Panc1 (cell line): ENCODE measurements at regions not wholly inside any gene's neighbourhood (a gene's known extent, or its start where the extent isn't known, plus 50 kb on each side); places are given as distances from the start of the nearest gene placed in this dataset.

Experiments
- ATAC-seq: fragments of 200-7000 bp; cut with Tn5 transposase; 2 replicates; pipeline ENCODE4 v1.9.1; 2020; ENCODE audit warnings: mild to moderate bottlenecking, moderate library complexity
- BruUV-seq: library from RNA; stranded (reverse); fragments of 400-500 nt; replicated peaks from 2 replicates; lab custom pipeline; 2021; lab: Mats Ljungman, UMichigan
- CTCF ChIA-PET: fragments of 300-600 bp; sonication (Branson Sonifier 250); formaldehyde crosslinking; loops from one replicate; lab custom pipeline; 2022; ENCODE audit warnings: antibody characterized with exemption; lab: Charles Lee
- POLR2A ChIA-PET: fragments of 300-600 bp; sonication (Branson Sonifier 250); formaldehyde crosslinking; loops from one replicate; lab custom pipeline; 2022; ENCODE audit warnings: antibody characterized with exemption; lab: Charles Lee
- DNase-seq: peaks from one replicate; pipeline ENCODE4 v3.0.0-alpha.2; 2010; ENCODE audit warnings: low read depth, low spot score
- H3K27ac ChIP-seq: 2 replicates; pipeline ENCODE4 v1.5.1; 2011; ENCODE audit warnings: mild to moderate bottlenecking, low read length, inconsistent platforms
- H3K27me3 ChIP-seq: fragments of 200-500 bp; sonication (Bioruptor generic); 2 replicates; pipeline ENCODE4 v1.6.0; 2014; ENCODE audit warnings: low read length, inconsistent platforms; ENCODE audit not compliant: control insufficient read depth, insufficient read depth
- H3K36me3 ChIP-seq: fragments of 200-500 bp; sonication (Bioruptor generic); 2 replicates; pipeline ENCODE4 v1.5.1; 2014; ENCODE audit warnings: inconsistent platforms, mild to moderate bottlenecking, low read length, moderate library complexity; ENCODE audit not compliant: control insufficient read depth, insufficient read depth
- H3K4me1 ChIP-seq: 2 replicates; pipeline ENCODE4 v1.5.1; 2011; ENCODE audit warnings: inconsistent platforms, mild to moderate bottlenecking, low read length, moderate library complexity; ENCODE audit not compliant: control insufficient read depth, insufficient read depth
- H3K4me3 ChIP-seq, 2 experiments: 2 replicates each; pipeline ENCODE4 v1.5.1; 2011 to 2012; ENCODE audit warnings: low read depth in 2 of 2, low read length in 2 of 2, mild to moderate bottlenecking in 2 of 2, inconsistent platforms in 1 of 2, moderate library complexity in 1 of 2
- H3K9me3 ChIP-seq: fragments of 200-500 bp; sonication (Bioruptor generic); 2 replicates; pipeline ENCODE4 v1.5.1; 2014; ENCODE audit warnings: low read depth, mild to moderate bottlenecking, inconsistent platforms, low read length, moderate library complexity; ENCODE audit not compliant: control insufficient read depth, insufficient read depth
- CTCF ChIP-seq: fragments of 450-650 bp; IDR thresholded peaks from 2 replicates; pipeline ENCODE4 v1.5.1; 2017; ENCODE audit warnings: mild to moderate bottlenecking
- POLR2AphosphoS5 ChIP-seq: IDR thresholded peaks from 2 replicates; pipeline ENCODE4 v1.6.1; 2012; ENCODE audit warnings: mild to moderate bottlenecking, low read depth, low read length, moderate library complexity
- REST ChIP-seq, 2 experiments: IDR thresholded peaks; 2 replicates each; pipeline ENCODE4 v1.6.1; 2011 to 2012; ENCODE audit warnings: low read depth in 2 of 2, control low read depth in 1 of 2, low read length in 1 of 2, mild to moderate bottlenecking in 1 of 2, moderate library complexity in 1 of 2; ENCODE audit not compliant: insufficient read depth in 1 of 2
- SIN3A ChIP-seq: IDR thresholded peaks from 2 replicates; pipeline ENCODE4 v1.6.1; 2012; ENCODE audit warnings: low read depth, mild to moderate bottlenecking, low read length, moderate library complexity, borderline replicate concordance; ENCODE audit not compliant: insufficient read depth
- TCF7L2 ChIP-seq: IDR thresholded peaks from 2 replicates; pipeline ENCODE4 v1.6.1; 2011; ENCODE audit warnings: mild to moderate bottlenecking, low read depth, low read length, inconsistent platforms
- in situ Hi-C: cut with HindIII; loops from 2 replicates; pipeline ENCODE4 v1.10.0; 2016; ENCODE audit warnings: low sequenced_read_pairs, low pct_unique_long_range_greater_than_20kb
- intact Hi-C: fragments of 100-400 bp; cut with micrococcal nuclease; formaldehyde crosslinking; loops from one replicate; pipeline ENCODE4 v1.10.0; 2022; ENCODE audit not compliant: unreplicated experiment

GRCh38 chr2:10233131-10234012, 69.3 kb upstream of the HPCAL1 start:
- ATAC-seq (no peak), DNase-seq (no peak)
- ChIA-PET CTCF (interaction anchor here (0.5 kb wide), 1 partner anchor 65 kb away, joined by 12 read pairs; no protein-coding TSS in a partner anchor), POLR2A (interaction anchor here (0.7 kb wide), 1 partner anchor 413 kb away, joined by 6 read pairs; no protein-coding TSS in a partner anchor)
- in situ Hi-C loops (no loop called here), intact Hi-C loops (no loop called here)
- H3K4me3 ChIP-seq: no peak overlapping the region
- H3K36me3 ChIP-seq: no peaks in the 10 kb centered on the region
- H3K27me3 ChIP-seq: no peaks in the 10 kb centered on the region
- no peaks in the 10 kb centered on the region for H3K9me3 ChIP-seq
- no peaks in the 10 kb centered on the region for H3K4me1 ChIP-seq
- no TSS peak for BruUV-seq
- H3K27ac ChIP-seq: no peak overlapping the region
- no peak for TF ChIP-seq POLR2AphosphoS5
- TF ChIP-seq CTCF: no peak
- TF ChIP-seq REST (IDR thresholded peaks at IDR 0.05; ENCODE audit: insufficient read depth in 1 of 2, low read depth in 2 of 2, low read length in 1 of 2): no peak
- no peak for TF ChIP-seq SIN3A

- in situ Hi-C loops (no loop called here), intact Hi-C loops (no loop called here)
- H3K4me1 ChIP-seq: no peaks in the 10 kb centered on the region
- no peaks in the 10 kb centered on the region for H3K36me3 ChIP-seq
- no peaks in the 10 kb centered on the region for H3K9me3 ChIP-seq
- ATAC-seq (no peak), DNase-seq (no peak)
- H3K27me3 ChIP-seq: no peaks in the 10 kb centered on the region
- BruUV-seq: no TSS peak
- ChIA-PET CTCF (no interaction called here), POLR2A (no interaction called here)
- H3K27ac ChIP-seq: no peak overlapping the region
- no peak overlapping the region for H3K4me3 ChIP-seq
- TF ChIP-seq POLR2AphosphoS5: no peak
- no peak for TF ChIP-seq TCF7L2
- TF ChIP-seq SIN3A: no peak
- no peak for TF ChIP-seq REST (IDR thresholded peaks at IDR 0.05; ENCODE audit: insufficient read depth in 1 of 2, low read depth in 2 of 2, low read length in 1 of 2)
- TF ChIP-seq CTCF: no peak
These were observed 68.7 kb upstream of the HPCAL1 start for GRCh38 chr2:10234013-10234306.
